ENCODE measurements at regions not wholly inside any gene's neighbourhood (a gene's known extent, or its start where the extent isn't known, plus 50 kb on each side); places are given as distances from the start of the nearest gene placed in this dataset.

DNA sequence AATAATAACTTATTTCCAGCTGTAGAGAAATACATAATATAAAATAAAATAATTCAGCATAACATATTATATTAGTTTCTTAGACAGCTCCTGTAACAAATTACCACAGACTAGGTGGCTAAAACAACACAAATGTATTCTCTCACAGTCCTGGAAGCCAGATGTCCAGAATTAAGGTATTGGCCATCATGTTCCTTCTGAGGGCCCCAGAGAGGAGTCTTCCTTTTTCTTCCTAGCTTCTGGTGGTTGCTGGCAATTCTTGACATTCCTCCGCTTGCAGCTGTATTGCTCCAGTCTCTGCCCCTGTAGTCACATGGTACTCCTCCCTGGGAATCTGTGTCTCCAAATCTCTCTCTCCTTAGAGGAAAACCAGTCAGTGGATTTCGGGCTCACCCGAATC lies 146.8 kb downstream of the RBM43 start:
- intact Hi-C loops (cut with micrococcal nuclease), result no loop called here
- ChIA-PET CTCF (ENCODE audit: partially characterized antibody) (no interaction called here), POLR2A (ENCODE audit: partially characterized antibody) (no interaction called here)
- Histone ChIP-seq H3K4me3 (ENCODE audit: low read length in 2 of 2) (no peak overlapping the region), H3K27ac (ENCODE audit: low read depth, low read length) (no peak overlapping the region), H3K4me1 (ENCODE audit: insufficient read depth, low read length) (no peaks in the 10 kb centered on the region), H3K36me3 (ENCODE audit: insufficient read depth, low read length) (no peaks in the 10 kb centered on the region), H3K9me3 (ENCODE audit: control insufficient read depth in 1 of 2, low read length in 2 of 2) (no peaks in the 10 kb centered on the region), H3K27me3 (ENCODE audit: insufficient read depth, low read length) (no peaks in the 10 kb centered on the region)
- peaks cover 6% of the 10 kb centered on the region in 2 donors for H3K27me3 Mint-ChIP-seq
- no peak for DNase-seq
- H3K4me1 Mint-ChIP-seq, result peaks cover 0 to 4% (median 0%) of the 10 kb centered on the region in 4 donors
- no peak overlapping the region for H3K27ac Mint-ChIP-seq
- no peaks in the 10 kb centered on the region for H3K36me3 Mint-ChIP-seq
- peaks cover 0 to 8% (median 2%) of the 10 kb centered on the region in 8 donors for H3K9me3 Mint-ChIP-seq
- H3K4me3 Mint-ChIP-seq, result no peak overlapping the region

DNA sequence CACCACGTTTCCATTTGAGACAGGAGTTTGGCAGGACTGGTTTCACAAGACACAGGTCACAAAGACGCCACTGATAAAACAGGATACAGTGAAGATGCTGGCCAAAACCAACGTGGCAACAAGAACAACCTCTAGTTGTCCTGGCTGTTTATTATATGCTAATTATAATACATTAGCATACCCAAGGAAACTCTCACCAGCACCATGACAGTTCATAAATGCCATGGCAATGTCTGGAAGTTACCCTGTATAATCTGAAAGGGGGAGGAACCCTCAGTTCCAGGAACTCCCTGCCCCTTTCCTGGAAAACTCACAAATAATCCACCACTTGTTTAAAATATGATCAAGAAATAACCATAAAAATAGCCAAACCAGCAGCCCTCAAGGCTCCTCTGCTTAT lies 148.3 kb downstream of the RBM43 start:
- Histone ChIP-seq H3K9me3 (ENCODE audit: control insufficient read depth in 1 of 2, low read length in 2 of 2) (no peaks in the 10 kb centered on the region), H3K4me3 (ENCODE audit: low read length in 2 of 2) (no peak overlapping the region), H3K27ac (ENCODE audit: low read depth, low read length) (no peak overlapping the region), H3K36me3 (ENCODE audit: insufficient read depth, low read length) (no peaks in the 10 kb centered on the region), H3K4me1 (ENCODE audit: insufficient read depth, low read length) (no peaks in the 10 kb centered on the region), H3K27me3 (ENCODE audit: insufficient read depth, low read length) (no peaks in the 10 kb centered on the region)
- Mint-ChIP-seq H3K4me1 (peaks cover 0 to 4% (median 0%) of the 10 kb centered on the region in 4 donors), H3K4me3 (no peak overlapping the region), H3K27ac (no peak overlapping the region), H3K36me3 (no peaks in the 10 kb centered on the region), H3K27me3 (peaks cover 6% of the 10 kb centered on the region in 2 donors), H3K9me3 (peaks cover 0 to 9% (median 2%) of the 10 kb centered on the region in 8 donors)
- POLR2A ChIA-PET (ENCODE audit: partially characterized antibody), result no interaction called here
- intact Hi-C loops (cut with micrococcal nuclease), result no loop called here
- no peak for DNase-seq
- CTCF ChIA-PET (ENCODE audit: partially characterized antibody), result no interaction called here

DNA sequence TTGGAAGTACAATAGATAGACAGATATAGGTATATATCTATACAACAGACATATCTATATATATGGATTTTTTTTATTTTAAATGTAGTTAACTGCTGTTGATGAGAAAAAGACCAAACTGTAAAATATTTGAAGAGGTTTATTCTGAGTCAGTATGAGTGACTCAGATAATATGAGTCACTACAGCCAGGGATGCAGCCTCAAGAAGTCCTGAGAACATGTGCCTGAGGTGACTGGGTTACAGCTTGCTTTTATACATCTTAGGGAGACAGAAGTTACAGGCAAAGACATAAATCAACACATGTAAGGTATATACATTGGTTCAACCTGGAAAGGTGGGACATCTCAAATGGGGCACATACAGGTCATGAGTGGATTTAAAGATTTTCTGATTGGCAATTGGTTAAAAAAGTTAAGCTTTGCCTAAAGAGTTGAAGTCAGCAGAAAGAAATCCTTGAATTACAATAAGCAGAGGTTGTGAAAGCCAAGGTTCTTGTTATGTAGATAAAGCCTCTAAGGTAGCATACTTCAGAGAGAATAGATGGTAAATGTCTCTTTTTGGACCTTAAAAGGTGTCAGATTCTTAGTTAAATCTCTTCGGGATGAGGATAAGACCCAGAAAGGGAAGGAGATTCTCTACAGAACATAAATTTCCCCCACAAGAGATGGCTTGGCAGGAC lies 149.9 kb downstream of the RBM43 start:
- peaks cover 6% of the 10 kb centered on the region in 2 donors for H3K27me3 Mint-ChIP-seq
- peaks cover 0 to 4% (median 0%) of the 10 kb centered on the region in 4 donors for H3K4me1 Mint-ChIP-seq
- ChIA-PET CTCF (ENCODE audit: partially characterized antibody) (no interaction called here), POLR2A (ENCODE audit: partially characterized antibody) (no interaction called here)
- Histone ChIP-seq H3K27ac (ENCODE audit: low read depth, low read length) (no peak overlapping the region), H3K9me3 (ENCODE audit: control insufficient read depth in 1 of 2, low read length in 2 of 2) (no peaks in the 10 kb centered on the region), H3K36me3 (ENCODE audit: insufficient read depth, low read length) (no peaks in the 10 kb centered on the region), H3K4me1 (ENCODE audit: insufficient read depth, low read length) (no peaks in the 10 kb centered on the region), H3K4me3 (ENCODE audit: low read length in 2 of 2) (no peak overlapping the region), H3K27me3 (ENCODE audit: insufficient read depth, low read length) (no peaks in the 10 kb centered on the region)
- H3K9me3 Mint-ChIP-seq, result peaks cover 0 to 11% (median 5%) of the 10 kb centered on the region in 8 donors
- intact Hi-C loops (cut with micrococcal nuclease), result no loop called here
- H3K27ac Mint-ChIP-seq, result no peak overlapping the region
- no peaks in the 10 kb centered on the region for H3K36me3 Mint-ChIP-seq
- no peak for DNase-seq
- no peak overlapping the region for H3K4me3 Mint-ChIP-seq

DNA sequence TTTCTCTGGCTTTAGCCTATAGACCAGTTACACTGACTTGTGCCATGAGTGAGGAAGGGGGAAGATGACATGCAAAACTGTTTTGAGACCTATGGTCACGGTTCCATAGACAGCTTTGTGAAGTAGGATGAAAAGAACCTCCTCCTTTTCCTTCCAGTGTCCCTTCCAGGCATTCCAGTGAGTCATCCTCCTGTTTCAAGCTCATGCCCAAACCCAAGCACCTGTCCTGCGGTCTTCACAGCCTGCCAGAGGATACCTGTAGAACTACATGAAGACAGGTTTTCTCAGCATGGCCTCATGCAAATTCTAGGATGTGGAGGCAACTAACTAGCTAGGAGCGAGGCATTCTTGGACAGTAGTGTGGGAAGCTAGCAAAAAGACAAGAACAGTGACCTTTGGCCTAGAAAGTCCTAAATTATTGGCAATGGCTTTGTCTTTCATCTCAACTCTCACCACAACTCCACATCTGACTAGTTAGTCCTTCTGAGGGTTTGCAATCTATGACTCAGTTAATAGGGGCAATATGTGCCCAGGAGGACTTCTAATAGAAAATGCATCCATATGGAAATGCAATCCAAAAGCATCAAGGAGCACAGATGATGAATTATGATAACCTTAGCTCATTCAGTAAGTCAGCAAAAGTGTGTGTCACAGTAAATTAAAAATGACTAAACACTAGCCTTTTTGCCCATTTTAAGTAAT lies 154.7 kb downstream of the RBM43 start:
- Histone ChIP-seq H3K27ac (ENCODE audit: low read depth, low read length) (no peak overlapping the region), H3K27me3 (ENCODE audit: insufficient read depth, low read length) (no peaks in the 10 kb centered on the region), H3K9me3 (ENCODE audit: control insufficient read depth in 1 of 2, low read length in 2 of 2) (no peaks in the 10 kb centered on the region), H3K36me3 (ENCODE audit: insufficient read depth, low read length) (no peaks in the 10 kb centered on the region), H3K4me1 (ENCODE audit: insufficient read depth, low read length) (no peaks in the 10 kb centered on the region), H3K4me3 (ENCODE audit: low read length in 2 of 2) (no peak overlapping the region)
- Mint-ChIP-seq H3K27ac (no peak overlapping the region), H3K9me3 (peaks cover 2 to 10% (median 5%) of the 10 kb centered on the region in 8 donors), H3K4me1 (no peaks in the 10 kb centered on the region), H3K36me3 (no peaks in the 10 kb centered on the region), H3K4me3 (no peak overlapping the region), H3K27me3 (peaks cover 0 to 4% of the 10 kb centered on the region in 2 donors)
- POLR2A ChIA-PET (ENCODE audit: partially characterized antibody), result no interaction called here
- CTCF ChIA-PET (ENCODE audit: partially characterized antibody), result no interaction called here
- intact Hi-C loops (cut with micrococcal nuclease), result no loop called here
- DNase-seq, result no peak

DNA sequence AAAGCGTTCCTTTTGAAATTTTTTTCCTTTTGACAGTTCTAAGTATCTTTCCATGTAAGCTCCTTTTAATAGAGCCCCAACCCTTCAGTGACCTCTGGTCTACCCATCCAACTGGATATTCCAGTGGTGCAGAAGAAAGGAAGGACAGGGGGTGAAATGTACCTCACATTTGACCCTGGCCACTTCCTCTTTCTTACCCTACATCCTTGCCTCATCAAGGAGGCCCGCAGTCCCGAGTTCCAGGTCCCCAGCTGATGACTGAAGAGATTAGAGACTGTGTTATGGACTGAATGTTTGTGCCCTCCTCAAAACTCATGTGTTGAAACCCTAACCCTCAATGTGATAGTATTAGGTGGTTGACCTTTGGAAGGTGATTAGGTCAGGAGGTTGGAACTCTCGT lies 158.1 kb downstream of the RBM43 start:
- H3K4me1 Mint-ChIP-seq, result no peaks in the 10 kb centered on the region
- H3K36me3 ChIP-seq (ENCODE audit: insufficient read depth, low read length), result no peaks in the 10 kb centered on the region
- no peak overlapping the region for H3K4me3 Mint-ChIP-seq
- DNase-seq, result no peak
- POLR2A ChIA-PET (ENCODE audit: partially characterized antibody), result no interaction called here
- CTCF ChIA-PET (ENCODE audit: partially characterized antibody), result no interaction called here
- no peaks in the 10 kb centered on the region for H3K4me1 ChIP-seq (ENCODE audit: insufficient read depth, low read length)
- no peak overlapping the region for H3K27ac Mint-ChIP-seq
- H3K4me3 ChIP-seq (ENCODE audit: low read length in 2 of 2), result no peak overlapping the region
- intact Hi-C loops (cut with micrococcal nuclease), result no loop called here
- H3K27me3 ChIP-seq (ENCODE audit: insufficient read depth, low read length), result no peaks in the 10 kb centered on the region
- no peaks in the 10 kb centered on the region for H3K9me3 ChIP-seq (ENCODE audit: control insufficient read depth in 1 of 2, low read length in 2 of 2)
- peaks cover 0 to under 1% of the 10 kb centered on the region in 2 donors for H3K27me3 Mint-ChIP-seq
- no peaks in the 10 kb centered on the region for H3K36me3 Mint-ChIP-seq
- no peak overlapping the region for H3K27ac ChIP-seq (ENCODE audit: low read depth, low read length)
- peaks cover 0 to 8% (median 4%) of the 10 kb centered on the region in 8 donors for H3K9me3 Mint-ChIP-seq

DNA sequence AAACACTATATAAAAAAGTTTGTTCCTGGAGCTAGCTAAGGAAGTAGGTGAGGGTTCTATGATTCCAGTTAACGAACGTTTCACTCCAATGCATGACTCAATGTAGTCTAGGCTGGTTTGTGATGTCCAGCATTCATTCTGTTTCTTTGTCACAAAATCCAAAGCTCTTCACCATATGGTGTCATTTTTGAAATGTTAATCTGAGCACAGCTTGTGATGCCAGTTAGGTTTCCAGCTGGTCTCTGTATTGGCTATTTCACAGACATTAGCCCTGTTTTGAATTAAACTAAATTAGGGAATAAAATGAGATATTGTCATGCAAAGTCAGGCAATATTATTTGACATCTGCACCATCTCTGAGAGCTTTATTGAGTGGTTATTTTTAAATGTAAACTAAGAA lies 159.4 kb downstream of the RBM43 start:
- Histone ChIP-seq H3K9me3 (ENCODE audit: control insufficient read depth in 1 of 2, low read length in 2 of 2) (no peaks in the 10 kb centered on the region), H3K4me1 (ENCODE audit: insufficient read depth, low read length) (no peaks in the 10 kb centered on the region), H3K27ac (ENCODE audit: low read depth, low read length) (no peak overlapping the region), H3K27me3 (ENCODE audit: insufficient read depth, low read length) (no peaks in the 10 kb centered on the region), H3K4me3 (ENCODE audit: low read length in 2 of 2) (no peak overlapping the region), H3K36me3 (ENCODE audit: insufficient read depth, low read length) (no peaks in the 10 kb centered on the region)
- Mint-ChIP-seq H3K27me3 (peaks cover 0 to 2% of the 10 kb centered on the region in 2 donors), H3K27ac (no peak overlapping the region), H3K9me3 (peaks cover 0 to 6% (median 2%) of the 10 kb centered on the region in 8 donors), H3K4me3 (no peak overlapping the region), H3K4me1 (no peaks in the 10 kb centered on the region), H3K36me3 (no peaks in the 10 kb centered on the region)
- ChIA-PET CTCF (ENCODE audit: partially characterized antibody) (interaction anchor here (0.7 kb wide), 1 partner anchor 10 kb away, joined by 3 read pairs; no protein-coding TSS in a partner anchor), POLR2A (ENCODE audit: partially characterized antibody) (no interaction called here)
- intact Hi-C loops (cut with micrococcal nuclease), result no loop called here
- no peak for DNase-seq

DNA sequence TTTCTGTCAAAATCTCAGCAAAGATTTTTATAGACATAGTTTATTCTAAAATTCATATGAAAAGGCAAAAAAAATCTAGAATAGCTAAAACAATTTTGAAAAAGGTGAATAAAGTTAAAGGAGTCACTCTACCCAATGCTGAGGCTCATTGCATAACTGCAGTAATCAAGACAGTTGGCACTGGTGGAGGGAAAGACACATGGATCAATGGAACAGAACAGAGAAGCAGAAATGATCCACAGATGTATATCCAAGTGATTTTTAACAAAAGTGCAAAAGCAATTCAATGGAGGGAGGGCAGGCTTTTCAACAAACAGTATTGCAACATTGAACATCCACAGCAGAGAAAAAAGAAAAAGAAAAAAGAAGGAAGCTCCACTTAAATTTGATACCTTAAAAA lies 162.8 kb downstream of the RBM43 start:
- no peaks in the 10 kb centered on the region for H3K36me3 ChIP-seq (ENCODE audit: insufficient read depth, low read length)
- no peak overlapping the region for H3K4me3 Mint-ChIP-seq
- POLR2A ChIA-PET (ENCODE audit: partially characterized antibody), result no interaction called here
- no peaks in the 10 kb centered on the region for H3K36me3 Mint-ChIP-seq
- H3K4me1 ChIP-seq (ENCODE audit: insufficient read depth, low read length), result no peaks in the 10 kb centered on the region
- DNase-seq, result no peak
- no peaks in the 10 kb centered on the region for H3K27me3 ChIP-seq (ENCODE audit: insufficient read depth, low read length)
- H3K4me3 ChIP-seq (ENCODE audit: low read length in 2 of 2), result no peak overlapping the region
- no peaks in the 10 kb centered on the region for H3K4me1 Mint-ChIP-seq
- peaks cover 0 to 4% (median 0%) of the 10 kb centered on the region in 8 donors for H3K9me3 Mint-ChIP-seq
- H3K9me3 ChIP-seq (ENCODE audit: control insufficient read depth in 1 of 2, low read length in 2 of 2), result no peaks in the 10 kb centered on the region
- H3K27me3 Mint-ChIP-seq, result peaks cover 0 to 2% of the 10 kb centered on the region in 2 donors
- intact Hi-C loops (cut with micrococcal nuclease), result no loop called here
- H3K27ac ChIP-seq (ENCODE audit: low read depth, low read length), result no peak overlapping the region
- H3K27ac Mint-ChIP-seq, result no peak overlapping the region
- CTCF ChIA-PET (ENCODE audit: partially characterized antibody), result no interaction called here

All from CD4-positive, alpha-beta memory T cell (primary cell).